HG03060 (cell line): ENCODE measurements at regions not wholly inside any gene's neighbourhood (a gene's known extent, or its start where the extent isn't known, plus 50 kb on each side); places are given as distances from the start of the nearest gene placed in this dataset.

Experiments used
- ATAC-seq: cut with Tn5 transposase; IDR thresholded peaks from one replicate; pipeline ENCODE4 v1.9.1; 2021; ENCODE audit warnings: low read depth, moderate number of reproducible peaks; ENCODE audit not compliant: unreplicated experiment

GRCh38 chr5:98564836-98565235 is 208.6 kb upstream of the RGMB start:
- ATAC-seq, result no peak

GRCh38 chr5:98568336-98568735 is 205.1 kb upstream of the RGMB start:
- ATAC-seq, result no peak

GRCh38 chr5:98569288-98569687 is 204.2 kb upstream of the RGMB start:
- ATAC-seq, result no peak

- ATAC-seq, result no peak
Measured at GRCh38 chr5:98570010-98570409, 203.5 kb upstream of the RGMB start.

GRCh38 chr5:98570661-98571191 is 202.7 kb upstream of the RGMB start:
- no peak for ATAC-seq

GRCh38 chr5:98573834-98574320 is 199.6 kb upstream of the RGMB start:
- no peak for ATAC-seq

- no peak for ATAC-seq
Measured at GRCh38 chr5:98576275-98576674, 197.2 kb upstream of the RGMB start.

- ATAC-seq, result no peak
Measured at GRCh38 chr5:98578438-98578837, 195.0 kb upstream of the RGMB start.

GRCh38 chr5:98581112-98581997 is 192.1 kb upstream of the RGMB start:
- ATAC-seq, result no peak

GRCh38 chr5:98583586-98583985 is 189.9 kb upstream of the RGMB start:
- no peak for ATAC-seq

- ATAC-seq, result no peak
Measured at GRCh38 chr5:98585661-98586310, 187.7 kb upstream of the RGMB start.

GRCh38 chr5:98586581-98586980 is 186.9 kb upstream of the RGMB start:
- ATAC-seq, result no peak

- ATAC-seq, result no peak
Measured at GRCh38 chr5:98587166-98587565, 186.3 kb upstream of the RGMB start.

- ATAC-seq, result no peak
Measured at GRCh38 chr5:98588215-98588614, 185.2 kb upstream of the RGMB start.

- no peak for ATAC-seq
Measured at GRCh38 chr5:98593418-98593817, 180.0 kb upstream of the RGMB start.

- ATAC-seq, result no peak
Measured at GRCh38 chr5:98594098-98594497, 179.4 kb upstream of the RGMB start.

GRCh38 chr5:98599016-98599415 is 174.4 kb upstream of the RGMB start:
- no peak for ATAC-seq

GRCh38 chr5:98602534-98603112 is 170.8 kb upstream of the RGMB start:
- no peak for ATAC-seq

- ATAC-seq, result no peak
Measured at GRCh38 chr5:98603456-98603855, 170.0 kb upstream of the RGMB start.

- ATAC-seq, result no peak
Measured at GRCh38 chr5:98604301-98604700, 169.2 kb upstream of the RGMB start.

GRCh38 chr5:98604721-98605425 is 168.6 kb upstream of the RGMB start:
- ATAC-seq, result no peak
